Globus pallidus (tissue), 1 donor: ENCODE measurements at regions not wholly inside any gene's neighbourhood (a gene's known extent, or its start where the extent isn't known, plus 50 kb on each side); places are given as distances from the start of the nearest gene placed in this dataset.

ENCODE experiments used
- DNase-seq: peaks from one replicate; pipeline ENCODE4 v3.0.0-alpha.2; 2015; ENCODE audit warnings: low spot score

DNA sequence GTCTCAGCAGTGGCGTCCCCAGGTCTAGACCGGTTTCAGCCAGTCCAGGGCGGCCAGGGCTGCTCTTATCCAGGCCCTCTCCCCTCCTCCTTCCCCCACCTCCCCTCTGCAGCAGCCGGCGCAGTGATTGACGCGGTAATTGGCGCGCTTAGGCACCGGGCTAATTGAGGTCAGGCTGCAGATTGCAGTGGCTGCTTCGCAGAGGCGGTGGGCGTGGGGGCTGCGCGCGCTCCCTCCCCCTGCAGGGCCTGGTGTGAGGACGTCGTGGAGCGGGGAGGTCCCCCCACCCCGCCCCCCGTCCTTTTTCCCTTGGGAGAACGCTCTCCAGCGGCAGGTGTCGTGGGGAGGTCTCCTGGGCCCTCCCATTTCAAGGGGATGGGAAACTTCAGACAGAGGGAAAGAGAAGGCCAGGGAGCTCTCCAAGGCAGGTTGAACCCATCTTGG, 70.4 kb upstream of the BLCAP start:
- DNase-seq = no peak

- DNase-seq = no peak
These were observed 69.3 kb upstream of the BLCAP start for GRCh38 chr20:37596890-37597536.

GRCh38 chr20:37596168-37596567, 68.5 kb upstream of the BLCAP start:
- DNase-seq = no peak

- DNase-seq = no peak
These were observed 66.0 kb upstream of the BLCAP start for GRCh38 chr20:37593710-37594109.

DNA sequence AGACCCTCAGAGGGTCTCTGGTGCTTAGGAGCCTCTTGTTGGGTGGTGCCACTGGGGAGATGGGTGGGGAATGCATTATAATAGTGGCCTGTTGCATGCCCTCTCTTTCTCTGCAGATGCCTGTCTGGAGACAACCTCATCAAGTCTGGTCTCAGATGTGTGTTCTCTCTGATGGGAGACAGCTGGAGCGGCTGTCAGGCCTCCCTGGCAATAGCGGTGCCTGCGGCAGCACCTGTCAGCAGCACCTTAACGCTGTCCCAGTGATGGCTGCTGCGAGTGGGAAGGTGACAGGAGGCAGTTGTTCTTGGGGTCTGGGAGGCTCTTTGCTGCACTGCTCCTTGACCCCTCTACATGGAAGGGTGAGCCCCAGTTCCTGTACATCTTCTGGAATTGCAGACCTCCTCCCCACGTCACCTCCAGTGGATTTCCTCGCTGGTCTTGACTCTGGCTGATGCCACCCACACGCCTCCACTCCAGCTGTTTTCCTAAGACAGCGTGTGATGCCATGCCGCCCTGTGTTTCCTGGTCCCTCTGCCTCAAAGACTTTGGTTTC, 63.3 kb upstream of the BLCAP start:
- DNase-seq = no peak

- no peak for DNase-seq
These were observed 58.4 kb upstream of the BLCAP start for GRCh38 chr20:37586078-37586477.

DNA sequence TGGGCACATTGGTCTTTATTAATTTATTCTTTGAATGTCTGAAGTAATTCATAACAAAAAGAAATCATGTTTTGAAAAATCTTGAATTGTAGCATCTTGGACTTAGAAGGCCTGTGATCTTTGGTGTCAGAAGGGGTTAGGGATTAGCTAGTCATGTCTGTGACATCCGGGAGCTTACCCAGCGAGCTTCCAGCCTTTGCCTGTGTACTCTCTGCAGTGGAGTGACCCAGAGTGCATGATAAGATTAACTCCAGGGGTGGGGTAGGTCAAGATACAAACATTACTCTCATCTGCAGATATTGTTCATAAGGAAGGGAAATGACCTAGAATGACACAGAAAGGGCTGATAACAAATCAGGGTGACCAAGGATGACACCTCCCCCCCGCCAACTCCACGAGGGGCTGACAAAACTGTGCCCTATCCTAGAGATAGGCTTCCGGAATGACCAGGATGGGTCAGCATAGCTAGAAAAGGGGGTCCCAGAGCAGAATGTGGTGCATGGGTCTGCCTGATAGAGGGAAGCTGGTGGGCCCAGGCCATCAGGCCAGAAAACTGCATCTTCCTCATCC, 56.6 kb upstream of the BLCAP start:
- no peak for DNase-seq

DNA sequence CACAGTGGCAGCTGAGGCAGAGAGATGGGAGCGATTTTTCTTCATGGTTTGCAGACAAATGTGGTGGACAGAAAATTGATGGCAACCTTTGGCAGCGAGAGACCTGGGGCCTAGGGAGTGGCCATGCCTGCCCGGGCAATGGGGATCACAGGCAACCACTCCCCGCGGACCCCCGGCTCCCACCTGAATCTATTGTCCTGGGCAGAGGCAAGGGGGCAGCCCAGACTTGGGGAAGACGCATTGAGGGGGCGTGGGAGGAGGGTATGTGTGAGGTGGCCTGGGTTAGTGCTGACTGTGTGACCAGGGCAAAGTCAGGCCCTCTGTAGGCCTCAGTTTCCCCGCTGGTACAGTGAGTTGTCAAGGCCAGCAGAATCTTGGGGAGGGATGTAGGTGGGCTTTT, 53.6 kb upstream of the BLCAP start:
- no peak for DNase-seq

DNA sequence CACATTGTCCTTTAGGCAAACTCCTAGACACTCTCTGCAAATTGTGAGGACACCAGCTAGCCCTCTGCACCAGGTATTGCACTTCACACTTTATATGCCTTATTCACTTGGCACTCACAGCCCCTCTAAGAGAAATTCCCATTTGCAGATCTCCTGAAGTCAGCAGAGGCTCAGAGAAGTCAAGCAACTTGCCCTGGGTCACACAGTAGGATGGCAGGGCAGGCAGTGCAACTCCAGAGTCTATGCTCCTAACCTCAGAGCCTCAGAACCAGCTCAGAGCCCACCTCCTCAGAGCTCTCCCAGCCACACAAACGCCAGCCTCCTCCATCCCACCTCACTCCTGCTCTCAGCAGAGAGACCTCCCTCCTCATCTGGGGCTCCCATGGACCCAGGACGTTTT, 52.4 kb upstream of the BLCAP start:
- no peak for DNase-seq

- no peak for DNase-seq
These were observed 51.4 kb upstream of the BLCAP start for GRCh38 chr20:37579106-37579505.

DNA sequence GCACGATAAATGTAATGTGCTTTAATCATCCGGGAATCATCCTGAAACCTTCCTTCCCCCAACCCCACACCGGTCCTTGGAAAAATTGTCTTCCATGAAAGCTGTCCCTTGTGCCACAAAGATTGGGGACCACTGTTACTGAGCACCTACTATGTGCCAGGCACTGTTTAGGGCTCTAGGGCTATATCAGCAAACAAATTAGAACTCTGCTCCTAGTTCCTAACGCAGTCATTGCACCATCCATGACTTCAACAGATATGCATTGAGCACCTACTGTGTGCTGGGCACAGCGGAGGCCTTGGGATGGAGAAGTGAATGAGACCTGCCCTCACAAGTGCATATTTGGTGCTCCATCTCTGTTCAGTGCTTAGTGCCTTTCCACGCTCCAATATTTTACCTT, 50.3 kb upstream of the BLCAP start:
- DNase-seq = no peak
